Activated CD4-positive, alpha-beta memory T cell treated with anti-CD3 and anti-CD28 coated beads for 36 hours (primary cell): ENCODE measurements at regions not wholly inside any gene's neighbourhood (a gene's known extent, or its start where the extent isn't known, plus 50 kb on each side); places are given as distances from the start of the nearest gene placed in this dataset.

Experiments used
- CTCF ChIA-PET: fragments of 350-600 bp; sonication (Branson Sonifier 250); formaldehyde crosslinking; loops from one replicate; lab custom pipeline; 2021; ENCODE audit warnings: antibody characterized with exemption, inconsistent platforms; lab: Charles Lee
- POLR2A ChIA-PET: fragments of 350-600 bp; sonication (Branson Sonifier 250); formaldehyde crosslinking; loops from one replicate; lab custom pipeline; 2021; ENCODE audit warnings: antibody characterized with exemption; lab: Charles Lee
- DNase-seq: peaks from one replicate; pipeline ENCODE4 v3.0.0-alpha.2; 2020
- H3K27ac Mint-ChIP-seq: one replicate; pipeline ENCODE4 v1.8.0; 2021; ENCODE audit warnings: mixed read lengths
- H3K27me3 Mint-ChIP-seq: one replicate; pipeline ENCODE4 v1.8.0; 2021; ENCODE audit warnings: mixed read lengths
- H3K36me3 Mint-ChIP-seq: one replicate; pipeline ENCODE4 v1.8.0; 2021; ENCODE audit warnings: mixed read lengths
- H3K4me1 Mint-ChIP-seq: one replicate; pipeline ENCODE4 v1.8.0; 2021; ENCODE audit warnings: low read depth, mixed read lengths
- H3K4me3 Mint-ChIP-seq: one replicate; pipeline ENCODE4 v1.8.0; 2021; ENCODE audit warnings: mild to moderate bottlenecking, mixed read lengths
- H3K9me3 Mint-ChIP-seq: one replicate; pipeline ENCODE4 v1.8.0; 2021; ENCODE audit warnings: mixed read lengths
- intact Hi-C: fragments of 100-400 bp; cut with micrococcal nuclease; formaldehyde crosslinking; loops from one replicate; pipeline ENCODE4 v1.15.1; 2023

GRCh38 chr1:193850745-193851144 lies 664.3 kb upstream of the B3GALT2 start:
- ChIA-PET POLR2A (no interaction called here), CTCF (no interaction called here)
- peaks cover 8% of the 10 kb centered on the region for H3K9me3 Mint-ChIP-seq
- no peak for DNase-seq
- H3K4me3 Mint-ChIP-seq: no peak overlapping the region
- no peaks in the 10 kb centered on the region for H3K27me3 Mint-ChIP-seq
- intact Hi-C loops: no loop called here
- H3K27ac Mint-ChIP-seq: no peak overlapping the region
- H3K36me3 Mint-ChIP-seq: peaks cover 3% of the 10 kb centered on the region
- H3K4me1 Mint-ChIP-seq: peaks cover 3% of the 10 kb centered on the region

- Mint-ChIP-seq H3K27ac (no peak overlapping the region), H3K9me3 (peaks cover 7% of the 10 kb centered on the region), H3K36me3 (peaks cover 1% of the 10 kb centered on the region), H3K4me3 (no peak overlapping the region), H3K27me3 (no peaks in the 10 kb centered on the region), H3K4me1 (no peaks in the 10 kb centered on the region)
- CTCF ChIA-PET: no interaction called here
- no peak for DNase-seq
- intact Hi-C loops: no loop called here
- POLR2A ChIA-PET: no interaction called here
Observed at GRCh38 chr1:193846876-193847604, 660.6 kb upstream of the B3GALT2 start.

GRCh38 chr1:193846411-193846810 lies 660.0 kb upstream of the B3GALT2 start:
- CTCF ChIA-PET: no interaction called here
- Mint-ChIP-seq H3K4me1 (no peaks in the 10 kb centered on the region), H3K27me3 (no peaks in the 10 kb centered on the region), H3K36me3 (peaks cover 1% of the 10 kb centered on the region), H3K9me3 (peaks cover 7% of the 10 kb centered on the region), H3K27ac (no peak overlapping the region), H3K4me3 (no peak overlapping the region)
- no peak for DNase-seq
- POLR2A ChIA-PET: no interaction called here
- intact Hi-C loops: no loop called here

- H3K36me3 Mint-ChIP-seq: peaks cover 1% of the 10 kb centered on the region
- no peak overlapping the region for H3K27ac Mint-ChIP-seq
- no peaks in the 10 kb centered on the region for H3K27me3 Mint-ChIP-seq
- H3K4me3 Mint-ChIP-seq: no peak overlapping the region
- H3K4me1 Mint-ChIP-seq: no peaks in the 10 kb centered on the region
- peaks cover 7% of the 10 kb centered on the region for H3K9me3 Mint-ChIP-seq
- ChIA-PET POLR2A (no interaction called here), CTCF (no interaction called here)
- DNase-seq: no peak
- intact Hi-C loops: no loop called here
Observed at GRCh38 chr1:193841857-193842256, 655.4 kb upstream of the B3GALT2 start.

- H3K4me1 Mint-ChIP-seq: no peaks in the 10 kb centered on the region
- no peak overlapping the region for H3K27ac Mint-ChIP-seq
Observed at GRCh38 chr1:193831465-193831864, 645.1 kb upstream of the B3GALT2 start.

GRCh38 chr1:193827516-193827915 lies 641.1 kb upstream of the B3GALT2 start:
- intact Hi-C loops: no loop called here
- Mint-ChIP-seq H3K9me3 (peaks cover 30% of the 10 kb centered on the region), H3K27ac (no peak overlapping the region), H3K27me3 (no peaks in the 10 kb centered on the region), H3K36me3 (peaks cover 5% of the 10 kb centered on the region), H3K4me3 (no peak overlapping the region), H3K4me1 (no peaks in the 10 kb centered on the region)
- ChIA-PET POLR2A (no interaction called here), CTCF (no interaction called here)
- DNase-seq: no peak

More at GRCh38 chr1:193831465-193831864, 645.1 kb upstream of the B3GALT2 start:
- intact Hi-C loops: no loop called here
- peaks cover 33% of the 10 kb centered on the region for H3K9me3 Mint-ChIP-seq
- H3K27me3 Mint-ChIP-seq: no peaks in the 10 kb centered on the region
- CTCF ChIA-PET: no interaction called here
- H3K36me3 Mint-ChIP-seq: peaks cover 7% of the 10 kb centered on the region
- no peak overlapping the region for H3K4me3 Mint-ChIP-seq
- DNase-seq: no peak
- POLR2A ChIA-PET: no interaction called here

GRCh38 chr1:193819376-193819775 lies 633.0 kb upstream of the B3GALT2 start:
- Mint-ChIP-seq H3K27me3 (no peaks in the 10 kb centered on the region), H3K36me3 (no peaks in the 10 kb centered on the region), H3K27ac (no peak overlapping the region), H3K4me3 (no peak overlapping the region), H3K9me3 (no peaks in the 10 kb centered on the region), H3K4me1 (no peaks in the 10 kb centered on the region)
- CTCF ChIA-PET: no interaction called here
- intact Hi-C loops: no loop called here
- POLR2A ChIA-PET: no interaction called here
- DNase-seq: no peak

GRCh38 chr1:193807208-193807607 lies 620.8 kb upstream of the B3GALT2 start:
- Mint-ChIP-seq H3K27me3 (no peaks in the 10 kb centered on the region), H3K9me3 (no peaks in the 10 kb centered on the region), H3K4me3 (no peak overlapping the region), H3K27ac (no peak overlapping the region), H3K4me1 (peaks cover 12% of the 10 kb centered on the region), H3K36me3 (no peaks in the 10 kb centered on the region)
- DNase-seq: no peak
- CTCF ChIA-PET: no interaction called here
- intact Hi-C loops: loop anchor here (10.0 kb wide), 1 partner anchor 488 kb away; no protein-coding TSS in a partner anchor
- POLR2A ChIA-PET: no interaction called here

- intact Hi-C loops: loop anchor here (1.0 to 10.0 kb wide), 2 partner anchors 348 to 488 kb away; no protein-coding TSS in a partner anchor
- peaks cover 12% of the 10 kb centered on the region for H3K4me1 Mint-ChIP-seq
- H3K36me3 Mint-ChIP-seq: no peaks in the 10 kb centered on the region
- no peak overlapping the region for H3K4me3 Mint-ChIP-seq
- ChIA-PET CTCF (no interaction called here), POLR2A (no interaction called here)
- H3K27me3 Mint-ChIP-seq: no peaks in the 10 kb centered on the region
- H3K9me3 Mint-ChIP-seq: no peaks in the 10 kb centered on the region
- no peak for DNase-seq
- H3K27ac Mint-ChIP-seq: no peak overlapping the region
Observed at GRCh38 chr1:193806079-193807048, 620.0 kb upstream of the B3GALT2 start.

GRCh38 chr1:193799948-193800690 lies 613.7 kb upstream of the B3GALT2 start:
- ChIA-PET POLR2A (no interaction called here), CTCF (no interaction called here)
- Mint-ChIP-seq H3K9me3 (peaks cover 3% of the 10 kb centered on the region), H3K4me1 (peaks cover 13% of the 10 kb centered on the region), H3K27me3 (no peaks in the 10 kb centered on the region), H3K27ac (no peak overlapping the region), H3K36me3 (peaks cover 1% of the 10 kb centered on the region), H3K4me3 (no peak overlapping the region)
- intact Hi-C loops: loop anchor here (1.0 to 10.0 kb wide), 3 partner anchors 99 to 495 kb away; no protein-coding TSS in a partner anchor
- no peak for DNase-seq

GRCh38 chr1:193799371-193799770 lies 613.0 kb upstream of the B3GALT2 start:
- Mint-ChIP-seq H3K27me3 (no peaks in the 10 kb centered on the region), H3K4me3 (no peak overlapping the region), H3K36me3 (peaks cover 1% of the 10 kb centered on the region), H3K4me1 (peaks cover 13% of the 10 kb centered on the region), H3K27ac (no peak overlapping the region), H3K9me3 (peaks cover 3% of the 10 kb centered on the region)
- intact Hi-C loops: no loop called here
- ChIA-PET CTCF (no interaction called here), POLR2A (no interaction called here)
- no peak for DNase-seq

GRCh38 chr1:193794239-193794638 lies 607.8 kb upstream of the B3GALT2 start:
- CTCF ChIA-PET: no interaction called here
- Mint-ChIP-seq H3K9me3 (peaks cover 3% of the 10 kb centered on the region), H3K36me3 (no peaks in the 10 kb centered on the region), H3K27ac (no peak overlapping the region), H3K4me3 (no peak overlapping the region), H3K27me3 (no peaks in the 10 kb centered on the region), H3K4me1 (peaks cover under 1% of the 10 kb centered on the region)
- POLR2A ChIA-PET: no interaction called here
- no peak for DNase-seq
- intact Hi-C loops: no loop called here
